HG02642 (cell line): ENCODE measurements at regions not wholly inside any gene's neighbourhood (a gene's known extent, or its start where the extent isn't known, plus 50 kb on each side); places are given as distances from the start of the nearest gene placed in this dataset.

Source experiments
- ATAC-seq: cut with Tn5 transposase; IDR thresholded peaks from one replicate; pipeline ENCODE4 v1.9.1; 2021; ENCODE audit warnings: mild to moderate bottlenecking; ENCODE audit not compliant: unreplicated experiment, poor library complexity

DNA sequence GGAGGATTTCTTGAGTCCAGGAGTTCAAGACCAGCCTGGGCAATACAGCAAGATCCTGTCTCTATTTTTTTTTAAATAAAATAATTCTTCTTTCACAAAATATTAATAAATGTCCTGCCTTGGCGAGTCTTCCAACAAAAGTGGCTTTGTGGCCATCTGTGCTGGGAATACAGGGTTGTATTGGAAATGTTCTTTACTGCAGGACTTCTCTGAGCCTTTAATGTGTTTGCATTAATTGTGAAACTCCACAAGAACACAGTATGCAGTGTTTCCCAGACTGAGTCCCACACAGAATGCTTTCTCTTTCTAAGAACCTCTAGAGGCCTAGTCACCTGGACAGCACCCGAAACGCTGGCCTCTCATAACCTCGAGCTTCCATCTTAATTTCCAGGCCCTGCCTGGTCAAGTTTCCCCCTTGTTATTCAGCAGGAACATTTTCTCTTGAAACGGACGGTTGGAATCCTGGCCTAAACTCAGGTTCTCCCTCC lies 85.4 kb upstream of the ARRDC4 start:
- no peak for ATAC-seq

DNA sequence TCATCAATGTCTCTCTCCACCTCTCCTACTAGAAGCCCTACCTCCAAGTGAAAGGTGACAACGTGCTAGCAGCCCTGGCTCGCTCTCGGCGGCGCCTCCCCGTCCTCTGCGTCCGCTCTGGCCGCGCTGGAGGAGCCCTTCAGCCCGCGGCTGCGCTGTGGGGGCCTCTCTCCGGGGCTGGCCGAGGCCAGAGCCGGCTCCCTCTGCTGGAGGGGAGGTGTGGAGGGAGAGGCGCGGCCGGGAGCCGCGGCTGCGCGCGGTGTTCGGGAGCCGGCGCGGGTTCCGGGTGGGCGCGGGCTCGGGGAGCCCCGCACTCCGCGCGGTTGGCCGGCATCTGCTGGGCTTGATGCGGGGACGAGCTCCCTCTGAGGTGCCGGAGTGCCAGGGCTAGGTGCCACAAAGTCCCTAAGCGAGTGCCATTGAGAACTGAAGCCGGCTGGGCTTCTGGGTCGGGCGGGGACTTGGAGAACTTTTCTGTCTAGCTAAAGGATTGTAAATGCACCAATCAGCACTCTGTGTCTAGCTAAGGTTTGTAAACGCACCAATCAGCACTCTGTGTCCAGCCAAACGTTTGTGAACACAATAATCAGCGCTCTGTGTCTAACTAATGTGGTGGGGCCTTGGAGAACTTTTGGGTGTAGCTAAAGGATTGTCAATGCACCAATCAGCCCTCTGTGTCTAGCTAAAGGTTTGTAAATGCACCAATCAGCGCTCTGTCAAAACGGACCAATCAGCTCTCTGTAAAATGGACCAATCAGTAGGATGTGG lies 84.8 kb upstream of the ARRDC4 start:
- ATAC-seq: no peak

DNA sequence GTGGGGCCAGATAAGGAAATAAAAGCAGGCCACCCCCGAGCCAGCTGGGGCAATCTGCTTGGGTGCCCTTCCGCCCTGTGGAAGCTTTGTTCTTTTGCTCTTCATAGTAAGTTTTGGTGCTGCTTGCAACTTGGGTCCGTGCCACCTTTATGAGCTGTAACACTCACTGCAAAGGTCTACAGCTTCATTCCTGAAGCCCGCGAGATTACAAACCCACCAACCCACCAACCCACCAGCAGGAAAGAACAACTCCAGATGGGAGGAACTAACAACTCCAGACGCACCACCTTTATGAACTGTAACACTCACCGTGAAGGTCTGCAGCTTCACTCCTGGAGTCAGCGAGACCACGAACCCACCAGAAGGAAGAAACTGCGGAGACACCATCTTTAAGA lies 84.2 kb upstream of the ARRDC4 start:
- no peak for ATAC-seq

DNA sequence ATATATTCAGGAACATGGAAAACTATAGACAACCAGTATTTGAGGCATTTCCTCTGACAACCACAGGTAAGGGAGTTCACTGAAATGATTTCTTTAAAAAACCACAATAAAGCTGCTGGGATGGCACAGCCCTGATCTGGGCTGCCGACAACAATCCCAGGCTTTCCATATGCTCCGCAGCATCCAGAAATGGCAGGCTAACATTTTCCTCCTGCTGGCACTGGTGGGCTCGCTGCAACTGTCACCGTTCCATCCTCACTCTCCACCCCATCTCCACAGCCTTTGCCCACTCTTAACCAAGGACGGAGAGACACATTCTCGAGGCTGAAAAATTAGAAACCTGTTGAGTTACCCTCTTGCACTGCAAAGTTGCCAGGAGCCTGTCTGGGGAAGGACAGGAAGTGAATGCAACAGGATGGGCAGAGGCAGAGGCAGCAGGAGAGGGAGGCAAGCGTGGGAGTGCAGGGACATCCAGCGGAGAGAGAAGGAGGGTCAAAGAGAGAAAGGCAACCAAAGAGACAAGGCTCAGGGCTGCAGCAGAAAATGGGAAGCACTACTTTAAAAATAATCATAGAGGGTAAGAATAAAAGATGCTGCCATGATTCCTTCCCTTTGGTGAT lies 79.0 kb upstream of the ARRDC4 start:
- no peak for ATAC-seq

DNA sequence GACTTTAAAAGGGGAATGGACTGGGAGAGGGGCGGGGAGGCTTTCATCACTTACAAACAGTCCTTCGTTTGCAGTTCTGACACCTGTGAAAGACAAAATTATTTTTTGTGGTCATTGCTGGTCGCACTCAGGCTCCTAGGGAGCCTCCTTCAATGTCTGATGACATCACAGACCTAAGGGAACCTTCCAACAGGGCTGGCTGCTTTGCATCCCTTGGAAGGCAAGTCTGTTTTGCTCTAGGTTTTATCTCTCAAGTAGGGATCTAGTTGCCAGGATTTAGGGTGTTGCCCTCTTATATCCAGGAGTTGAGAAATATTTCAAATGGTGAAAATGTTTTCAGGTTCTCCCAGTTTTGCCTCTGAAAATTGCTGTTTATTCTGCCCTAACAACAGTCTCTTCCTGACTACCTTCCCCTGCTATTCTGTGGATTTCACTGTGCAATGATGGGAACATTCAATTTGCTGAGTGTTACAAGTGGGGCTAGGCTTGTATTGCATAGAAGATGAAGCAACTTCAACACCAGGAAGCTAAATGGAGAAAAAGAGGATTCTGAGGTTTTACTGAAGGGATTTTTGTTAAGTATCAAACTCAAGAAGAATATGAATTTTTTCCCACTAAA lies 75.9 kb upstream of the ARRDC4 start:
- ATAC-seq: no peak

DNA sequence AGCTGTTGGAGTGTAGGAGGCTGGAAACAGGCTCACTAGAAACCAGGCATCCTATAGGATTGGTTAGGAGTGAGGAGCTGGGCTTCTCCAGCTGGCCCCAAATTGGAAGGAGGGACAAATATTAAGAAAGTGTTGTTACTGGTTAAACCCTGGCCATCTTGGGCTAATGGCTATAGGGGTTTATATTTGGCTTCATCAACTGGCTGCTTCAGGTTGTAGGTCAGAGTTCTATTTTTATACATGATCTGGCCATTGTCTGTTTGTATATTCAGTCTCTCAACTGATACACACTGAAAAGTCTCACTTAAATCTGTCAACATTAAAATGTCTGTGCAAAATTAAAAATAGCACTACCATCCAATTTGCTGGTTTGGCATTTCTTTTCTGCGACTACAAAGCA lies 70.2 kb upstream of the ARRDC4 start:
- no peak for ATAC-seq

DNA sequence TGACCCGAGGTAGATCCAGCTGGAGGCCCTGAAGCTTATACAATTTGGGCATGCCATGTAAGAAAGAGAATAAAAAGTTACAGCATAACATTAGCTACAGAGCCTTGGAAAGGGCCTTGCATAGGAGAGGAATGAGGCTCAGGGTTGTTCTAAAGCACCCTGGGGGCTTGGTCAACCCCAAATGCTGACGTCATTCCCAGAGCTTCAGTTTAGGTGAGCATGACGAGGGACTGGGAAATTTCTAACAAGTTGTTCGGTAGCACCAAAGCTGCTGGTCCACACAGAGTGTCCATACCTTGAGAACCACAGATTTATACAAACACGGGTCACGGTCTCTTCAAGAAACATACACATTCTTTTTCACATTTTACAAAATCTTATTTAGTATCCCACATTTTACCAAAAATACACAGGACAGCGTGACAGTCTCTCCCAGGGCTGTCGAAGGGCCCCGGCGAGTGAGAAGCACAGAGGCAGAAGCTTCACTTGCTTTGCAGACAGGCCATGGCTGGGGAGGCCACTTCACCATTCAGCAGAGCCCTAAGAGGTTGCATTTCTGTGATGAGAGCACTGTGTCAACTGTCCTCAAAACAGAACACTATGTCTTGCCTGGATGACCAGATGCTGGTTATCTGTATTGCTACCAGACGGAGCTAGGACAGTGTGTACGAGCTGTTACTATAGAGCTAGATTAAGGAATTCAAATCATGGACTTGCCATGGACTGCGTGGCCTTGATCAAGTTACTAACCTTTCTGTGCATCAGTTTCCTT lies 68.2 kb upstream of the ARRDC4 start:
- ATAC-seq: no peak

DNA sequence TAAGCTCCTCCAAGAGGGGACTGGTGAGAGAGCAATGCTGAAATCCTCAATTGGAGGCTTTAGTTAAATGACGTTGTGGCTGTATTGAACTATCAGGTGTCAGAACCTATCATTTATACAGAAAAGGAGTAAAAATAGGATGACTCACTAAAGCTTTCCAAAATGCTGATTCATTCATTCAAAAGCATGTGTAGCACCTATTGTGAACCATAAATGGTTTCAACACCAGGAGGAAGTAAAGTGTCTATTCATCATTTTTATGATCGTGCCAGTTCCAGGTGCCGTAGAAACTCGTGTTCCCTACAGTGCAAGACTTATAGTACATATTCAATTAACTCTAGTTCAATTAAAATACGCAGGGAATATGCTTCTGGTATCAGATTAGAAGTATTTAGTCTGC lies 66.5 kb upstream of the ARRDC4 start:
- ATAC-seq: no peak

DNA sequence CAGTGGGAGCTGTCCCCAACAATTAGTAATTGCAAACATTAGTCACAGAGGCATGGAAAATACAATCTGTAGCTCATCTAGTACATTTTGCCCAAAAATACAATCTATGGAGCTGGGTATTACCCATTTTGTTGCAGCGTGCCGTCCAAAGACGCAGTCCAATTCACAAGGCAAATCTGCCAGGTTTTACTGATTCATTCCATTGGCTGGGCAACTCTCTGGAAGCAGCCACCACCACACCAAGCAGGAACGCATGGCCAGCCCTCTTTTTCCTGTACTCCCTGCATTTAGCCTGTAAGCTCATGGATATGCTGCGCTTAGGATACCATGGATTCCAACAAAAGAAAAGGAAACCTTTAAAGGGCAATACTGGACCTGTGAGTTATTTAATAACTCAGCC lies 60.5 kb upstream of the ARRDC4 start:
- no peak for ATAC-seq

DNA sequence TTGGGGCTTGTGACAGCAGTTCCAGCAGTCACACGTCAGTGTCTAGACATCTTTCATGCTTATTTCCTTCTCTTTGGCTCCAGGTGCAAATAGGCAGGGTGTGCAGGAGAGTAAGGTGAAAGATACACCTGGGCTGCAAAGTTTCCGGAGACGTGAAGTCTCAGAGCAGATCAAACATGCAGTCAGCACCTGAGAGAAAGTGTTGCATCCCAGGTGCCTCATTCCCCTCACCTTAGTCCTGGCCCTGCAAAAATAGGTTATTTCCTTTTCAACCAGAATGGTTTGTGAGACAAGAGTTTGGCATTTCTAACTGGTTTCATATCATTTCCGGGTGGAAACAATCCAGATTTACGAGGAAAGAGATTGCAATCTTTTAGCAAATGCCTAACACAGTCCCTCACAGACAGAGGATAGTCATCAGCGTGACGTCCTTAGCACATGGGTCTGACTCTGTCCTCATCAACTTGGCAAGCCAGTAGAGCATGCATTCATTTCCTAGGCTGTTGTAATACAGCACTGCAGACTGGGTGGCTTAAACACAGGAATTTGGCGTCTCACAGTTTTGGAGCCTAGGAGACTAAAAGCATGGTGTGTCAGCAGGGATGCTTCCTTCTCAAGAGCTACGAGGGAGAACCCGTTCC lies 58.2 kb upstream of the ARRDC4 start:
- ATAC-seq: no peak

DNA sequence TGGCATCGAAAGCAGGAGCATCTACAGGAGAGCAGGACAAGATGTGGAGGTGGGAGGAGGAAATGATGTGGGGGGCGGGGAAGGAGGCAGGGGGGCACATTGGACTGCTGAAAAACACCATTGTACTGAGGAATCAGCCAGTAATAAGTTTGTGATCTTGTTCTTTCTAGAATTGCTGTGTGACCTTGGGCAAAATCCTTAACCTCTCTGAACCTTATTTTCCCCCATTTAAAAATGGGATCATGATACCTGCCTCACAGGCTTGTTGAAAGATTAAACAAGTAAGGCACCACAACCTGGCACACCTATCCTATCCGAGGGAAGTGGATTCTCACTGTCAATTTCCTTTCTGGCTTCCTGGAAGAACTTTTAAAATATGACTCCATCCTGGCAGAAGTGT lies 56.9 kb upstream of the ARRDC4 start:
- no peak for ATAC-seq

DNA sequence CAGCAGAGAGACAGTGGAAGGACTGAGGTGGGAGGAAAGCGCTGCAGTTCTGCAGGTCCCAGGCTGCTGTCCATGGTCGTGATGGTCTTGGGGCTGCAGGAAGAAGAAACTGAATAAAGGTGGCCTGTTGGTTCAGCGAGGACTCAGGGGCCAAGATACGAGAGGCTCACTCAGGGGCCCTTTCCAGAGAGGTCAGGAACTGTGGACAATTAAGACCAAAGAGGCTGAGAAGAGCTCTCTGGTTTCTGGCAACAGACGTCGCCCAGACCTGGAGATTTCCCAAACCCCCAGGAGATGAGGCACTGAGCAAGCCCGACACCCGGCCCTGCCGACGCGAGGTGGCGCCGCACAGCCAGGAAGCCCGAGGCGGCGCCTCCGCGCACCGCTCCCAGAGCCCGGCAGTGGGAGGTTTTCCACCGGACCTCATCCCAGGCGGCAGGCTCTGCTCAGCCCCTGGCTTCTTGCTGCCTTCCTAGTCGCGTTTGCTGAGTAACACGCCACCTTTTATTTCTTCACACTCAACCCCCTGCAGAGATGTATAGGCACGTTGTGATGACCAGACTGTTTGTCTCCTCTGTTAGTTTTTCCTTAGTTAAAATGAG lies 56.4 kb upstream of the ARRDC4 start:
- ATAC-seq: no peak

DNA sequence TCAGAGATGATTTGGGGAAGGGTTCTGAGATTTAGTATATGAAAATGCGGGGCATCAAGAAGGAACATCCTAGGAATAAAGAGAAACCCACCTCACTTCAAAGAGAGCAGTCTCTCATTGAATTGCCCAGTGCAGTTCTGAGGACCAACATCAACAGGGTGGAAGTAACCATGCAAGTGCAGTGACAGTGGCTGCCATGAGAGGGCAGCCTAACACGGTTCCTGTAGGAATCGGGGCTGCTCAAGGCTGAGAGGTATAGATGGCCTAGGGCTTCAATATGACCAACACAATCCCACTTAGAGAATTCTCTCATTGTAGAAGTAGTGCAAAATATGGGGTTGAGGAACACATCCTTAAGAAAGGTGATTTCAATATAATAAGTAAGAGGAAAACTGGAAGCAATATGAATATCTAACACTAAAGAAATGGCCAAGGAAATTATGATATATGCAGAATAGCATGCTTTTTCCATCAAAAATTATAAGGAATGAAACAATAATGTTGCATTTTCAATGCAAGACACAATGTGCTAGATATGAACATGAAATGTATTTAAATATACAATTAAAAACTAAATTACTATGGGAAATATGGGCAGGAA lies 51.1 kb upstream of the ARRDC4 start:
- ATAC-seq: peak; percentile 96
